C4-2B (cell line): ENCODE measurements at regions not wholly inside any gene's neighbourhood (a gene's known extent, or its start where the extent isn't known, plus 50 kb on each side); places are given as distances from the start of the nearest gene placed in this dataset.

Experiments
- H3K27ac ChIP-seq: fragments of 450-650 bp; 2 replicates; pipeline ENCODE4 v1.5.1; 2017
- ZFX ChIP-seq: fragments of 450-650 bp; IDR thresholded peaks from 2 replicates; pipeline ENCODE4 v1.6.1; 2017
- TF ChIP-seq, protein P1 (sequence below): fragments of 450-650 bp; conservative IDR thresholded peaks from 2 replicates; pipeline ENCODE4 v1.5.1; 2017; ENCODE audit warnings: mild to moderate bottlenecking

DNA sequence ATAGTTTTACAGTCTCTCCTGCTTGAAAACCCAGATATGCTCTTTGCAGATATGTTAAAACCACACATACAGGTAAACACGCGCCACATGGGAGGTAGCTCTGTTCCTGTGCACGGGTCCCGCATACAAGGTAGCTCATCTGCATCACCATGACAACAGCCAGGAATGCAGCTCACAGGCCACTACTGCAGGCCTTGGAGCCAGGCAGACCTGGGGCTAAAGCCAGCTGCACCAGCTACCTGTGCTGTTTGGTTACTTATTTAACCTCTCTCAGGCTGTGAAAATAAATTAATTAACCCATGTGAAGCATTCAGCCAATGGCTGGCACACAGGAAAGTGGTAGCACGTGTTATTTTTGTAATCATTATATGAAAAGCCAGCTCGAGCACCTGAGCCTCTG, 428.3 kb downstream of the TNS3 start:
- H3K27ac ChIP-seq, result no peak overlapping the region

DNA sequence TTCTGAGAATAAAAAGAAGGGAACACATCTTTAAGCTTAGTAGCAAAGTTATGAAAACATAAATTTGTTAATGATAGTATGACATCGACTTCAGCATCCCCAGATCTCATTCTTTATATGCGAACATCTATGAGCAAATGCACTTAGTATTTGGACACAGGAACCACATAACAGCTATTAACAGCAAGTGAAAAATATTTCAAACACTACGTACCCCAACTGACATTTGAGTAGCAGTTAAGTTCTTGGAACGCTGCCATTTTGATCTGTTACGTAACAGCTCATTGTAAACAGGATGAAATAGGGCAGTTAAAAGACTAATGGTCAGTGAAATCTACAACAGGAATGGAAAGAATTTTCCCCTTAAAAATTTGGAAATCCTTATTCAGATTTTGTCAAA, 428.9 kb downstream of the TNS3 start:
- TF ChIP-seq, protein P1, sequence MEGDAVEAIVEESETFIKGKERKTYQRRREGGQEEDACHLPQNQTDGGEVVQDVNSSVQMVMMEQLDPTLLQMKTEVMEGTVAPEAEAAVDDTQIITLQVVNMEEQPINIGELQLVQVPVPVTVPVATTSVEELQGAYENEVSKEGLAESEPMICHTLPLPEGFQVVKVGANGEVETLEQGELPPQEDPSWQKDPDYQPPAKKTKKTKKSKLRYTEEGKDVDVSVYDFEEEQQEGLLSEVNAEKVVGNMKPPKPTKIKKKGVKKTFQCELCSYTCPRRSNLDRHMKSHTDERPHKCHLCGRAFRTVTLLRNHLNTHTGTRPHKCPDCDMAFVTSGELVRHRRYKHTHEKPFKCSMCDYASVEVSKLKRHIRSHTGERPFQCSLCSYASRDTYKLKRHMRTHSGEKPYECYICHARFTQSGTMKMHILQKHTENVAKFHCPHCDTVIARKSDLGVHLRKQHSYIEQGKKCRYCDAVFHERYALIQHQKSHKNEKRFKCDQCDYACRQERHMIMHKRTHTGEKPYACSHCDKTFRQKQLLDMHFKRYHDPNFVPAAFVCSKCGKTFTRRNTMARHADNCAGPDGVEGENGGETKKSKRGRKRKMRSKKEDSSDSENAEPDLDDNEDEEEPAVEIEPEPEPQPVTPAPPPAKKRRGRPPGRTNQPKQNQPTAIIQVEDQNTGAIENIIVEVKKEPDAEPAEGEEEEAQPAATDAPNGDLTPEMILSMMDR, result no peak
- no peak for TF ChIP-seq ZFX
- no peak overlapping the region for H3K27ac ChIP-seq

More for the DNA sequence above, 428.3 kb downstream of the TNS3 start:
- TF ChIP-seq ZFX, result no peak
- TF ChIP-seq, protein P1, result no peak

DNA sequence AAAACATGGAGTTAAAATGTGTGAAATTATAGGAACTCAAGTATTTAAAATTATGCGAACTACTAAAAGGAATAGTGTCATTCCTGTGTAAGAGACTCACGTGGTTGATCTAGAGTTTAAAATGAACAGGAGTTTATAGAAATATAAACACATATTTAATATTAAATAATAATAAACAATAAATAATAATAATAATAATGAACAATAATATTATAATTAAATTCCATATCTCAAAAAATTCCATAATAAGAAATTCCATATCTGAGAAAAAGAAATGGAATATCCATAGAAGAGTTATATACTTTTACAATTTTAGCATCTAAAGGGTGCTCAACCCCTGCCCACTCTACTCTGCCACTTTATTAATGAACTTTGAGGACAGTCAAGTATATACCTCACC, 429.6 kb downstream of the TNS3 start:
- TF ChIP-seq, protein P1, result no peak
- no peak for TF ChIP-seq ZFX
- H3K27ac ChIP-seq, result no peak overlapping the region

DNA sequence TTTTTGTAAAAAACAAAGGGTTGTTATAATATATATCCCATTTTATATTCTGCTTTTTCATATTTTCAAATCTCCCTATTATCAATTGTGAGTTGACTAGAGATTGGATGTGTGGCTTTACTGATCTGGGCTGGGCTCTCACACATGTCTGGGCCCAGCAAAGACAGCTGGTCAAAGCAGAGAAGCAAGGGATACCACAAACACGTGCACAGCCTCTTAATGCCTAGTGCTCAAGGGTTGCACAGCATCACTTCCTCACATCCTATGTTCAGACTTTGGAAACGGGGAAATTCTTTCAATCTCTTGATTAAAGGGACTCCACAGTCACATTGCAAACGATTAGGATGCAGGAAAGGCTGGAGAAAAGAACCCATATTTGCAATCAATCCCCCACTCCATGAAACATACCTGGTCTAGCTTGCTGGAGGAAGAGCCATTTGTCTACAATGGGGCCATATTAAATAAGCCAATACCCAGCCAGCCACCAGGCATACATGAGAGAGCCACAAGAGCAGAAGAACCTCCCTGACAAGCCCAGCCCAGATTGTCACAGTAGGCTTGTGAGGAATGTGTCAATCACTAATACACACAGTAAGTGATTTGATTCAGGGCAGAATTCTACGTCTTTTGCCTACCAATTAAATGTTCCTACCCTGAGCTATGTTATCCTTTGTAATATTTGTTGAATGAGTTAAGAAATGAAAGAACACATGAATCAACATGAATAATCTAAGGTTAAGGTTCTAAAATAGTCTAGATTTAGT, 431.2 kb downstream of the TNS3 start:
- TF ChIP-seq, protein P1, result no peak
- no peak for TF ChIP-seq ZFX
- H3K27ac ChIP-seq, result no peak overlapping the region

DNA sequence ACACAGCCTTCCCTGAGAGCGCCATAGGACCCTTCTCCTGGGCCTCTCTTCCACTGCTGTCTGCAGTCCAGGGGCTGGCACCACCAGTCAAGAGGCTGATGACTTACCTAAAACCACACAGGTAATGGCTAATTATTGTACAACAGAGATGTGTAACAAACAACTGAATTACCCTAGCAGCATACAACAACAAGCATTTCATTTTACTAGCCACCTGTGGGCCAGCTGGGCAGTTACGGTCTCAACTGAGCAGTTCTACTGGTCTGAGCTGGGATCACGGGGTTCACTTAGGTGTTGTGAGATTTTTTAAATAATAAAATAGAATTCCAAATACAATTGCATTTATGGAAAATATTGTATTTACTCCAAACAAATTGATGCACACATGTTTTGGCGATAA, 431.9 kb downstream of the TNS3 start:
- TF ChIP-seq ZFX, result no peak
- TF ChIP-seq, protein P1, result no peak
- no peak overlapping the region for H3K27ac ChIP-seq

DNA sequence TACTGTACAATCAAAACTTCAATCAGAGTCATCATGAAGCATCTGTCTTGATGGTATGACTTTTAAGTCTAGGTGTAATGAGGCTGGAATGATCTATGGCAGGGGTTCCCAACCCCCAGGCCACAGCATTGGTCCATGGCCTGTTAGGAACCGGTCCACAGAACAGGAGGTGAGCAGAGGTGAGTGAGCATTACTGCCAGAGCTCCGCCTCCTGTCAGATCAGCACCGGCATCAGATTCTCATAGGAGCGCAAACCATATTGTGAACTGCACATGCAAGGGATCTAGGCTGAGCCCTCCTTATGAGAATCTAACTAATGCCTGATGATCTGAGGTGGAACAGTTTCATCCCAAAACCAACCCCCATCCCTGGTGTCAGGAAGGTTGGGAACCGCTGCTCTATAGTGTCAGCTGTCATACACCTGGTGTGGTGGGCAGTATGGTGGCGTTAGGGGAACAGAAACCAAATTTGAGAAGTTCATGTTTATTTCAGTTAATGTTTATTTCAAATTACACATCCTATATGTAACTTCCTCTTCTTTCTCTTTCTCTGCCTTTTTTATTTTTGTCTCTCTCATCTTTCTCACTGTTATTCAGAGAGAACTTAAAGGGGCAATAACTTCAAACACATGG, 432.6 kb downstream of the TNS3 start:
- H3K27ac ChIP-seq, result no peak overlapping the region
- TF ChIP-seq, protein P1, result no peak
- TF ChIP-seq ZFX, result no peak

DNA sequence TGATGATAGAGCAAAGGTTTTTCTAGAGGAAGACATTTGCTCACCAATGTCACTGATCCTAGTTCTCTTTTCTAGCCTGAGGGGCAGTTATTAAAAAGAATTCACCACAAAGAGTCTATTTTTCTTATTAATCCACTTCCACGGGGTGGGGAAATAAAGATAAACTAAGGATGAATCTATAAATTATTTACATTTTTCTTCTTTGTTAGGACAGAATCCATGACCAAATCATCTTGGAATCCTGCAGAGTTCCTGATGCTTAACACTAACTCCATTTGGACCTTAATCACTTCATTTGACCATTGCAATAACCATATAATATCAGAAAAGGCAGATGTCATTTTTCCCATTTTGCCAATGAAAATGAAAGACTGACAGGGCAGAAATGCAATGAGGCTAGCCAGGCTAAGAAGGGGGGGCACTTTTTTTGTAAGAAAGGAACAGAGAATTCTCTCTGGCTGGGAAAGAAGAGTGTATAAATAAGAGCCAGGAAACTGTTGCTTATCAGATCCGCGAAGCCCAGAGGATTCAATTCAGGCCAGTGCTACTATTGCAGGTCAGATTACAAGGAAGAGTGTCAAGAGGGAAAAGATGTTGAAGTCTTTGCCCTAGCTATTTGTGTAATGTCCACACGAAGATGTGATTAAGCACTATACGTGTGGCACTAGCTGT, 433.2 kb downstream of the TNS3 start:
- H3K27ac ChIP-seq, result no peak overlapping the region
- TF ChIP-seq ZFX, result no peak
- TF ChIP-seq, protein P1, result no peak
